22Rv1 (cell line): ENCODE measurements at regions not wholly inside any gene's neighbourhood (a gene's known extent, or its start where the extent isn't known, plus 50 kb on each side); places are given as distances from the start of the nearest gene placed in this dataset.

Experiments
- H3K27ac ChIP-seq: fragments of 450-650 bp; 2 replicates; pipeline ENCODE4 v1.5.1; 2017
- CTCF ChIP-seq: fragments of 450-650 bp; IDR thresholded peaks from 2 replicates; pipeline ENCODE4 v1.5.1; 2017; ENCODE audit warnings: mild to moderate bottlenecking
- ZFX ChIP-seq: fragments of 450-650 bp; IDR thresholded peaks from 2 replicates; pipeline ENCODE4 v1.6.1; 2017; ENCODE audit warnings: antibody characterized with exemption, borderline replicate concordance

- TF ChIP-seq CTCF (no peak), ZFX (no peak)
Observed at GRCh38 chr3:181629711-181630110, 82.0 kb upstream of the SOX2 start.

DNA sequence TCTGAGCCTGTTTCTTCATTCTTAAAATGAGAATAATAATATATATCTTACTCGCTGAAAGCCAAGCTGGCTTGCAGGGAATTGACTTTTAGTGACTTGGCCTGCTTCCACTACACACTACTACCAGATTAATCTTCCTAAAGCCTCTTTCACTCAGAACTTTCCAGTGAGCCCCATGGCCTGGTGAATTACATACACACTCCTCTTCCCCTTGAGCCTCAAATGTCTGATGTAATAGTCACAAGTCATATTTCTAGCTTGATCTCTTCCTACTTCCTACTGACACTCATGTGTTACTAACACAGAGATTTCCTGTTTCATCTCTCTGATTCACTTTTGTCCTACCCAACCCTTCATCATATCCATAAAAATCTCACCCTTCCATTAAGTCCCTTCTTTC, 82.7 kb upstream of the SOX2 start:
- no peak for TF ChIP-seq ZFX
- no peak for TF ChIP-seq CTCF
- H3K27ac ChIP-seq: no peak overlapping the region

More at GRCh38 chr3:181629711-181630110, 82.0 kb upstream of the SOX2 start:
- no peak overlapping the region for H3K27ac ChIP-seq

DNA sequence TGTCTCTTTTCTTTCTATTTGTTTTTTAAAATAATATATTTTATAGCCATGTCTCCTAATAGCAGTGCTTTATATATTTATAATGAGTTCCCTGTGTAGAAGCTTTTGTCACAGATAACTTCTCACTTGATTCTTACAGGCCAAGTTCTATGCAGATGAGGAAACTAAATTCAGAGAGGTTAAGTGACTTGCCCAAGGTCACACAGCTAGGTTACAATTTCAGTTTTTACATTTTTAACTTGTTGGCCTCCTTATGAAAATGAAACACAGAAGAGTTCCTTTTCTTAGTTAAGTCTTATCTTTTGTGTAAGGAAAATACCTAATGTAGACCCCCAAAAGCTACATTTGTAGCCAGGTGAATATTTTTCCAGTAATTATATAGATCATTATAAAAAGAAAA, 83.3 kb upstream of the SOX2 start:
- TF ChIP-seq ZFX (no peak), CTCF (no peak)
- no peak overlapping the region for H3K27ac ChIP-seq

- H3K27ac ChIP-seq: no peak overlapping the region
- TF ChIP-seq ZFX (no peak), CTCF (no peak)
Observed at GRCh38 chr3:181626036-181626435, 85.7 kb upstream of the SOX2 start.

DNA sequence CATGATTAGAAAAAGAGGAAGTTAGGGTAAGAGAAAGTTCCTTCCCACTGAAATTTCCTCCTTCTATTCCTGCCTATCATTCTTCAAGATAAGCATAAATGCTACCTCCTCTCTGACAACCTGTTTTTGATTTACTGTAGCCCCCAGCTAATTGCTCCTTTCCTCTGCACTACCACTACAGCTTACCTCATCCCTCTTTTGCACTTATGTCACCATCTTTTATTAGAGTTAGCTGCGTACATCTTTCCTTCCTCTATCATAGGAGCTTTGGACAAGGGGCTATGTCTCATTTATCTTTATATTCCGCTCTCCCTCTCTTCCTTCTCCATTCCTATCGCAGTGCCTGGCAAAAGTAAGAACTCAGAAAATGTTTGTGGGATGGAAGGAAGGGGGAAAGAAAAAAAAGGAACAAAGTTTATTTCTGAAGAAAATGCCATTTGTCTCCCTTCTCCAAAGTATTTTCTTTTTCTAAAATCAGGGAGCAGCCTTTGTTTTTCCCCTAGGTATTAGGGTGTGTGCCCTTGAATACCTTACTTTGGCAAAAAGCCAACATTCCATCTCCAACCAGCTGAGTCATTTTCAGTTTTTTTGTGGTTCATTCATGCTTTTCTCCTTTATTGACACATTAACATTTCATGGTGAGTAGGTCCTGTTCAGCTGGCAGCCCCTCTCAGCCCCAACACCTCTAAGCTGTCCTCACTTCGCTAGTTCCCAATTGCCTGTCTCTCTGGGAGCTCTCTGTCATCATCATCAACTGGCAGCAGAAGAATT, 87.6 kb upstream of the SOX2 start:
- no peak overlapping the region for H3K27ac ChIP-seq
- no peak for TF ChIP-seq ZFX
- no peak for TF ChIP-seq CTCF

DNA sequence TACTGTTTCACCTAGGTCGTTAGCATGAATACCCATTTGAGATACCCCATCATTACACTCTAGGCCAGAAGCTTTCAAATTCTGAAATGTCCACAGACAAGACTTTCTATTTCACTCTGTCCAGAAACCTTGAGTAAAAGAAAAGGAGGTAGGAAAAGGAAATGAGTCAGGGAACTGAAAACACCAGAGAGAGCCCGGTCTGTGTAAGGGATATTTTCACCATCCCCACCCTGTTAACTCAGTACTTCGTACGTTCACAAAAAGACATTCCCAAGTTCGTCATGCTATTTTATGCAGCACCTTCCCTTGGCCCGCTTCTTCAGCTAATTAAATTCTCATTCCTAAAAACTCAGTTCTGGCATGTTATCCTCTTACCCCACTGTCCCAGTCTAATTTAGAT, 89.4 kb upstream of the SOX2 start:
- no peak overlapping the region for H3K27ac ChIP-seq
- TF ChIP-seq ZFX: no peak
- TF ChIP-seq CTCF: no peak

GRCh38 chr3:181619897-181620296, 91.8 kb upstream of the SOX2 start:
- no peak for TF ChIP-seq ZFX
- no peak for TF ChIP-seq CTCF
- no peak overlapping the region for H3K27ac ChIP-seq
